Esophagus squamous epithelium (tissue), 4 donors: ENCODE measurements at regions not wholly inside any gene's neighbourhood (a gene's known extent, or its start where the extent isn't known, plus 50 kb on each side); places are given as distances from the start of the nearest gene placed in this dataset.

Source experiments
- POLR2A ChIP-seq, 4 donors: fragments of 450-650 bp; IDR thresholded peaks; one replicate each; pipeline ENCODE4 v1.6.1; 2017; ENCODE audit warnings: antibody characterized with exemption in 4 of 4, mild to moderate bottlenecking in 4 of 4, moderate library complexity in 3 of 4
- TF ChIP-seq, protein P1 (sequence below), 6 experiments: fragments of 450-650 bp in 4 of 6; fragments of 200-600 bp in 2 of 6; sonication (generic) in 2 of 6; IDR thresholded peaks; one replicate each; pipeline ENCODE4 v1.5.1; 2016 to 2019; ENCODE audit warnings: antibody characterized with exemption in 6 of 6, mild to moderate bottlenecking in 4 of 6, moderate library complexity in 4 of 6

DNA sequence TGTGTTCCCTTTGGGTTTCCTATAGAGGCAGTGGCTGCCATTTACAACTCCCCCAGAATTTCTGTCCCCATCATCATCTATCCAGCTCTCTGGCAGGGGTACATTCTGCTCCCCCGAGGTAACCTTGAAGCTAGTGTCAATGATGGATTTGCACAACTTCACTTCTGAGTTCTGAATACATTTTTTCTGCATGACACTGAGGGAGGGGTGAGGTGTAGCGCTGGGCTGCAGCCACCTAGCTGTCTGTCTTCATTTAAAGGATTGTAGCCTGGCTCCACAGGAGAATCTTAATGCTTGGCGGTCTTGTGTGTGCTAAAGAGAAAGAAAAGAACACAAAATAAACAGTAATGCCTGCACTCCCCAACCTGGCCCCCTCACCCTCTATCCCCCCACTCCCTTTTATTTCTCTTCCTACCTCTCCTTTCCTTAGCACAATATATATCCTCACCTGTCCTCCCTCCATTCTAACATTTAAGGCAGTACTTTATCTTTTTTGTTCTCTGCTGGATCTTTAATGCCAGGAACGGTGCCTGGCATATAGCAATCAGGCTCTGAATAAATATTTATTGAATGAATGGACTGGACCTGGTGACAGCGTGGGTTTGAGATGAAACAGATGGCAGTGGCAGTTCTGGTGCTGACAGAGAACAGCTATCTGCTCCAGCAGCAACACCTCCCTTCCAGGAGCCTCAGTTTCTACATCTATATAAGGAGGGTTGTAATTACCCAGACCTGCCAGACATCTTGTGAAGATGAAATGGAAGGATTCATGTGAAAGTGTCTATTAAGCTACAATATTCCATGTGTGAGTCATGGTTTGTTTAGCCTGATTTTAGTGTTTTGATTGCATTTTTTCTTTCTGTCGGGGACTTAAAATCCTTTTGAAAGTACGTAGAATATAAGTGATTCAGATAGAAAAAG is 163.5 kb upstream of the CDH11 start:
- TF ChIP-seq, protein P1, sequence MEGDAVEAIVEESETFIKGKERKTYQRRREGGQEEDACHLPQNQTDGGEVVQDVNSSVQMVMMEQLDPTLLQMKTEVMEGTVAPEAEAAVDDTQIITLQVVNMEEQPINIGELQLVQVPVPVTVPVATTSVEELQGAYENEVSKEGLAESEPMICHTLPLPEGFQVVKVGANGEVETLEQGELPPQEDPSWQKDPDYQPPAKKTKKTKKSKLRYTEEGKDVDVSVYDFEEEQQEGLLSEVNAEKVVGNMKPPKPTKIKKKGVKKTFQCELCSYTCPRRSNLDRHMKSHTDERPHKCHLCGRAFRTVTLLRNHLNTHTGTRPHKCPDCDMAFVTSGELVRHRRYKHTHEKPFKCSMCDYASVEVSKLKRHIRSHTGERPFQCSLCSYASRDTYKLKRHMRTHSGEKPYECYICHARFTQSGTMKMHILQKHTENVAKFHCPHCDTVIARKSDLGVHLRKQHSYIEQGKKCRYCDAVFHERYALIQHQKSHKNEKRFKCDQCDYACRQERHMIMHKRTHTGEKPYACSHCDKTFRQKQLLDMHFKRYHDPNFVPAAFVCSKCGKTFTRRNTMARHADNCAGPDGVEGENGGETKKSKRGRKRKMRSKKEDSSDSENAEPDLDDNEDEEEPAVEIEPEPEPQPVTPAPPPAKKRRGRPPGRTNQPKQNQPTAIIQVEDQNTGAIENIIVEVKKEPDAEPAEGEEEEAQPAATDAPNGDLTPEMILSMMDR (IDR thresholded peaks at IDR 0.05), result no peak
- TF ChIP-seq POLR2A (IDR thresholded peaks at IDR 0.05), result no peak
